OCI-LY3 (cell line): ENCODE measurements at regions not wholly inside any gene's neighbourhood (a gene's known extent, or its start where the extent isn't known, plus 50 kb on each side); places are given as distances from the start of the nearest gene placed in this dataset.

ENCODE experiments used
- H2AFZ ChIP-seq: fragments of 200-600, 300-600 bp; shearing (Covaris generic); 2 replicates; pipeline ENCODE4 v1.6.0; 2014; ENCODE audit warnings: antibody characterized with exemption, low read depth, low read length
- H3K27ac ChIP-seq: fragments of 200-600, 300-600 bp; sonication (generic); 2 replicates; pipeline ENCODE4 v1.5.1; 2014; ENCODE audit warnings: mild to moderate bottlenecking, low read length, moderate library complexity, mixed read lengths
- H3K27me3 ChIP-seq: fragments of 200-600, 300-600 bp; sonication (generic); 2 replicates; pipeline ENCODE4 v1.6.1; 2014; ENCODE audit warnings: low read depth, low read length, mixed read lengths
- H3K36me3 ChIP-seq: fragments of 200-600, 300-600 bp; sonication (generic); replicated peaks from 2 replicates; pipeline ENCODE3; 2014; ENCODE audit warnings: low read depth, low read length, mixed read lengths
- H3K4me1 ChIP-seq: fragments of 300-600, 200-600 bp; sonication (generic); 2 replicates; pipeline ENCODE4 v1.6.1; 2014; ENCODE audit warnings: low read length, mixed read lengths
- H3K4me2 ChIP-seq: fragments of 200-600, 300-600 bp; sonication (generic); 2 replicates; pipeline ENCODE4 v1.6.1; 2014; ENCODE audit warnings: low read length, mixed read lengths
- H3K4me3 ChIP-seq: fragments of 300-600, 200-600 bp; sonication (generic); 2 replicates; pipeline ENCODE4 v1.5.1; 2014; ENCODE audit warnings: antibody characterized with exemption, mild to moderate bottlenecking, low read length, moderate library complexity
- H3K79me2 ChIP-seq: fragments of 300-600, 200-600 bp; shearing (Covaris generic); 2 replicates; pipeline ENCODE4 v1.6.1; 2014; ENCODE audit warnings: mild to moderate bottlenecking, low read length, mixed read lengths
- H3K9ac ChIP-seq: fragments of 300-600, 200-600 bp; shearing (Covaris generic); 2 replicates; pipeline ENCODE4 v1.6.0; 2014; ENCODE audit warnings: mild to moderate bottlenecking, low read length, moderate library complexity
- H3K9me3 ChIP-seq: fragments of 200-600, 300-600 bp; shearing (Covaris generic); 2 replicates; pipeline ENCODE4 v1.6.1; 2014; ENCODE audit warnings: low read length, mixed read lengths; ENCODE audit not compliant: insufficient read depth
- H4K20me1 ChIP-seq: fragments of 200-600, 300-600 bp; sonication (generic); 2 replicates; pipeline ENCODE4 v1.6.1; 2016; ENCODE audit warnings: low read length, mixed read lengths; ENCODE audit not compliant: insufficient read depth
- CTCF ChIP-seq: fragments of 200-600, 300-600 bp; sonication (generic); IDR thresholded peaks from 2 replicates; pipeline ENCODE4 v1.5.1; 2014; ENCODE audit warnings: antibody characterized with exemption, low read length, low read depth
- EZH2phosphoT487 ChIP-seq: fragments of 200-600 bp; shearing (Covaris generic); IDR thresholded peaks from 2 replicates; pipeline ENCODE4 v1.6.1; 2018; ENCODE audit warnings: antibody characterized with exemption, mixed run types, low read depth

GRCh38 chr6:18328540-18328939, 58.6 kb upstream of the RNF144B start:
- Histone ChIP-seq H3K27ac (peak overlapping the region; percentile 100), H3K79me2 (0 out of 2 replicates have a peak, but pooled peaks cover 3% of the 10 kb centered on the region), H2AFZ (no peak overlapping the region), H3K9ac (peak overlapping the region; percentile 91), H3K9me3 (peaks cover 8% of the 10 kb centered on the region; the same call in 1 of the 2 replicates), H3K4me2 (peak overlapping the region; percentile 92), H3K4me3 (peak overlapping the region; percentile 62), H3K36me3 (peaks cover 4% of the 10 kb centered on the region), H3K4me1 (peaks cover 89% of the 10 kb centered on the region), H4K20me1 (no peaks in the 10 kb centered on the region), H3K27me3 (no peaks in the 10 kb centered on the region)
- TF ChIP-seq EZH2phosphoT487 (no peak), CTCF (no peak)

GRCh38 chr6:18328070-18328469, 59.1 kb upstream of the RNF144B start:
- H3K27me3 ChIP-seq, result no peaks in the 10 kb centered on the region
- no peak overlapping the region for H2AFZ ChIP-seq
- 0 out of 2 replicates have a peak, but pooled peaks cover 3% of the 10 kb centered on the region for H3K79me2 ChIP-seq
- H3K9me3 ChIP-seq, result peaks cover 7% of the 10 kb centered on the region; the same call in 1 of the 2 replicates
- peak overlapping the region; percentile 100 for H3K27ac ChIP-seq
- TF ChIP-seq EZH2phosphoT487 (no peak), CTCF (no peak)
- peaks cover 4% of the 10 kb centered on the region for H3K36me3 ChIP-seq
- H3K4me3 ChIP-seq, result peak overlapping the region; percentile 62
- H4K20me1 ChIP-seq, result no peaks in the 10 kb centered on the region
- peak overlapping the region; percentile 92 for H3K4me2 ChIP-seq
- peak overlapping the region; percentile 91 for H3K9ac ChIP-seq
- peaks cover 89% of the 10 kb centered on the region for H3K4me1 ChIP-seq

- Histone ChIP-seq H3K27ac (peak overlapping the region; percentile 100), H3K79me2 (0 out of 2 replicates have a peak, but pooled peaks cover 3% of the 10 kb centered on the region), H3K4me2 (peak overlapping the region; percentile 92), H3K36me3 (peaks cover under 1% of the 10 kb centered on the region), H3K9me3 (peaks cover 3% of the 10 kb centered on the region; the same call in 1 of the 2 replicates), H3K27me3 (no peaks in the 10 kb centered on the region), H3K4me1 (peaks cover 88% of the 10 kb centered on the region), H4K20me1 (no peaks in the 10 kb centered on the region), H3K4me3 (peak overlapping the region; percentile 62), H3K9ac (peak overlapping the region; percentile 91), H2AFZ (0 out of 2 replicates have a peak overlapping the region, but pooled peaks have one; percentile 28)
- TF ChIP-seq EZH2phosphoT487, result no peak
- TF ChIP-seq CTCF, result no peak
Measured at GRCh38 chr6:18327626-18328025, 59.5 kb upstream of the RNF144B start.

GRCh38 chr6:18326980-18327379, 60.2 kb upstream of the RNF144B start:
- Histone ChIP-seq H3K4me3 (peak overlapping the region; percentile 62), H3K36me3 (no peaks in the 10 kb centered on the region), H3K27ac (peak overlapping the region; percentile 100), H3K9me3 (no peaks in the 10 kb centered on the region), H3K4me1 (peaks cover 82% of the 10 kb centered on the region), H3K79me2 (0 out of 2 replicates have a peak, but pooled peaks cover 3% of the 10 kb centered on the region), H2AFZ (0 out of 2 replicates have a peak overlapping the region, but pooled peaks have one; percentile 28), H3K9ac (peak overlapping the region; percentile 91), H3K4me2 (peak overlapping the region; percentile 92), H3K27me3 (no peaks in the 10 kb centered on the region), H4K20me1 (no peaks in the 10 kb centered on the region)
- TF ChIP-seq EZH2phosphoT487, result no peak
- TF ChIP-seq CTCF, result no peak
